ENCODE measurements at regions not wholly inside any gene's neighbourhood (a gene's known extent, or its start where the extent isn't known, plus 50 kb on each side); places are given as distances from the start of the nearest gene placed in this dataset.
"Not testable (repeated sequence)": the region's sequence is repeated elsewhere in the genome, so short reads cannot be mapped to it uniquely, and the experiment has no call there.

GRCh38 chr16:22436823-22437652 lies 62.6 kb upstream of the CDR2 start:
- H3K27me3 Mint-ChIP-seq; H3K4me1 Mint-ChIP-seq; H3K9me3 Mint-ChIP-seq; H3K36me3 Mint-ChIP-seq (ENCODE audit: insufficient read depth): not testable (repeated sequence)
- DNase-seq (ENCODE audit: low spot score in 2 of 2) (peak; percentile 41 to 44), ATAC-seq (replicated peaks; ENCODE audit: extremely low read depth, poor library complexity, severe bottlenecking) (peak; percentile 82)
- Mint-ChIP-seq H3K4me3 (peak overlapping the region; percentile 94), H3K27ac (ENCODE audit: low read depth) (peak overlapping the region; percentile 93)

- H3K27ac Mint-ChIP-seq (ENCODE audit: low read depth) = peak overlapping the region; percentile 93
- not testable (repeated sequence) for H3K4me1 Mint-ChIP-seq; H3K9me3 Mint-ChIP-seq; H3K27me3 Mint-ChIP-seq; DNase-seq (ENCODE audit: low spot score in 2 of 2); H3K36me3 Mint-ChIP-seq (ENCODE audit: insufficient read depth); ATAC-seq (replicated peaks; ENCODE audit: extremely low read depth, poor library complexity, severe bottlenecking)
- H3K4me3 Mint-ChIP-seq = peak overlapping the region; percentile 94
These were observed 62.0 kb upstream of the CDR2 start for GRCh38 chr16:22436326-22436822.

- DNase-seq (ENCODE audit: low spot score in 2 of 2); H3K27ac Mint-ChIP-seq (ENCODE audit: low read depth); H3K4me3 Mint-ChIP-seq; H3K27me3 Mint-ChIP-seq; H3K9me3 Mint-ChIP-seq; H3K4me1 Mint-ChIP-seq; ATAC-seq (replicated peaks; ENCODE audit: extremely low read depth, poor library complexity, severe bottlenecking): not testable (repeated sequence)
- H3K36me3 Mint-ChIP-seq (ENCODE audit: insufficient read depth) = peaks cover 20% of the 10 kb centered on the region
These were observed 56.9 kb upstream of the CDR2 start for GRCh38 chr16:22431314-22431713.

- H3K27ac Mint-ChIP-seq (ENCODE audit: low read depth) = no peak overlapping the region
- H3K27me3 Mint-ChIP-seq = no peaks in the 10 kb centered on the region
- DNase-seq (ENCODE audit: low spot score in 2 of 2) = no peak
- no peak overlapping the region for H3K4me3 Mint-ChIP-seq
- no peak for ATAC-seq (replicated peaks; ENCODE audit: extremely low read depth, poor library complexity, severe bottlenecking)
- peaks cover 23% of the 10 kb centered on the region for H3K36me3 Mint-ChIP-seq (ENCODE audit: insufficient read depth)
- H3K4me1 Mint-ChIP-seq = no peaks in the 10 kb centered on the region
- no peaks in the 10 kb centered on the region for H3K9me3 Mint-ChIP-seq
These were observed 54.2 kb upstream of the CDR2 start for GRCh38 chr16:22428654-22429053.

- Mint-ChIP-seq H3K4me3 (no peak overlapping the region), H3K27me3 (no peaks in the 10 kb centered on the region), H3K36me3 (ENCODE audit: insufficient read depth) (peaks cover 23% of the 10 kb centered on the region), H3K4me1 (no peaks in the 10 kb centered on the region), H3K27ac (ENCODE audit: low read depth) (no peak overlapping the region), H3K9me3 (no peaks in the 10 kb centered on the region)
- no peak for DNase-seq (ENCODE audit: low spot score in 2 of 2)
- no peak for ATAC-seq (replicated peaks; ENCODE audit: extremely low read depth, poor library complexity, severe bottlenecking)
These were observed 53.1 kb upstream of the CDR2 start for GRCh38 chr16:22427556-22427955.

GRCh38 chr16:22425847-22426246 lies 51.4 kb upstream of the CDR2 start:
- Mint-ChIP-seq H3K9me3 (no peaks in the 10 kb centered on the region), H3K4me3 (no peak overlapping the region), H3K4me1 (no peaks in the 10 kb centered on the region), H3K36me3 (ENCODE audit: insufficient read depth) (peaks cover 24% of the 10 kb centered on the region), H3K27me3 (no peaks in the 10 kb centered on the region), H3K27ac (ENCODE audit: low read depth) (no peak overlapping the region)
- DNase-seq (ENCODE audit: low spot score in 2 of 2) = no peak
- no peak for ATAC-seq (replicated peaks; ENCODE audit: extremely low read depth, poor library complexity, severe bottlenecking)

- Mint-ChIP-seq H3K4me1 (no peaks in the 10 kb centered on the region), H3K4me3 (no peak overlapping the region), H3K9me3 (no peaks in the 10 kb centered on the region), H3K27me3 (no peaks in the 10 kb centered on the region), H3K36me3 (ENCODE audit: insufficient read depth) (peaks cover 27% of the 10 kb centered on the region), H3K27ac (ENCODE audit: low read depth) (peak overlapping the region; percentile 61)
- DNase-seq (ENCODE audit: low spot score in 2 of 2) = no peak
- ATAC-seq (replicated peaks; ENCODE audit: extremely low read depth, poor library complexity, severe bottlenecking) = no peak
These were observed 50.8 kb upstream of the CDR2 start for GRCh38 chr16:22425036-22425801.

- Mint-ChIP-seq H3K9me3 (no peaks in the 10 kb centered on the region), H3K36me3 (ENCODE audit: insufficient read depth) (peaks cover 28% of the 10 kb centered on the region), H3K4me1 (no peaks in the 10 kb centered on the region), H3K27me3 (no peaks in the 10 kb centered on the region), H3K4me3 (no peak overlapping the region), H3K27ac (ENCODE audit: low read depth) (peak overlapping the region; percentile 61)
- DNase-seq (ENCODE audit: low spot score in 2 of 2) (no peak), ATAC-seq (replicated peaks; ENCODE audit: extremely low read depth, poor library complexity, severe bottlenecking) (no peak)
These were observed 49.9 kb upstream of the CDR2 start for GRCh38 chr16:22424161-22424937.
